HG03060 (cell line): ENCODE measurements at regions not wholly inside any gene's neighbourhood (a gene's known extent, or its start where the extent isn't known, plus 50 kb on each side); places are given as distances from the start of the nearest gene placed in this dataset.

Experiments
- ATAC-seq: cut with Tn5 transposase; IDR thresholded peaks from one replicate; pipeline ENCODE4 v1.9.1; 2021; ENCODE audit warnings: low read depth, moderate number of reproducible peaks; ENCODE audit not compliant: unreplicated experiment

DNA sequence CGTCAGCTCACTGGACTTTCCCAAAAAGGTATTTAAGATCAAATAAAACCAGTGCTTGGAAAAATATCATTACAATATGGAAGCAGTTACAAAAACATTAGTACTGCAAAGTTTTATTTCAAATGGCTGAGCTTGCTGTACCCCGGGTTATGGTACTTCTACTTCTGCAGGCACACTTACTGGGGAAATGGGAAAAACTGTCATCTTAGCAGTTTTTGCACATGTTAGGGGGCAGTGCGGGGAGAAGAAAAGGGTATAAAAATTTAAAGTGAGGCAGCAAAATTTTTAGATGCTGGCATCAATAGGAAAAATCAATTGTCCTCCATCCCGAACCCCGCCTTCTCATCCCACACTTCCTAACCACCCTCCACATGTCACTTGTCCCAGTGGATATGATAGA is 133.4 kb downstream of the ATG4C start:
- no peak for ATAC-seq

DNA sequence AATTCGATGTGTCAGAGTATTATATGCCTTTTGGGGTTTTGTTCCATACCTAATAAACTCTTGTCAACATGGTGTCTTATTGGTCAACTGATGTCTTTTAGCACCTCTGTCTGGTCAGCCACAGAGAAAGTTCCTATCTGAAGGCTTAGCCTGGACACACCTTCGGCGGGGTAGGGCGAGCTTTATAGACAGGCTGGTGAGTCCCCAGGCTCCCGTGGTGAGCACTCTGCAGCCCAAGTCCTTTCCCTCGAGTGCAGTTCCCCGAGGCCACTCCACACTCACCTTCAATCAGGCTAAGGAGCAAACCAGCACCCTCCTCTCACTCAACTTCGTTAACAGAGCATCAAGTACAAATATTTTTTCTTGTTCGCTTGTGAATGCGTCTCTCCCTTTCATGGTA is 133.9 kb downstream of the ATG4C start:
- ATAC-seq = no peak

DNA sequence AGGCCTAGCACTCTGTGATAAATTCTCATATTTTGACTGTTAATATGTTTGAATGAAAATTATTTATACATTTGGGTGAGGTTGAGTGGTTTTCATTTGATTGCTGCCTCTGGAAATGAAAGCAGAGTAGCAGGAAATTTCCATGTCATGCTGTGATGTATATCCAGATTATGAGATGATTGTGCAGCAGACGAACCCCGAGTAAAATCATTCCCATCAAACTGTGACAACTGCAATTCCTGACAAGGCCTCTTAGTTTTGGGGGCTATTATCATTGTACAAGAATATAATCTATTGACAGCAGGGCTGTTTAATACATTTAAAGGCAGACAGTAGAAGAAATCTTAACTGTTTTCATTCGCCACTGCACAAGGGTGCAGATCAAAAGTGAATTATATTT is 134.8 kb downstream of the ATG4C start:
- no peak for ATAC-seq

DNA sequence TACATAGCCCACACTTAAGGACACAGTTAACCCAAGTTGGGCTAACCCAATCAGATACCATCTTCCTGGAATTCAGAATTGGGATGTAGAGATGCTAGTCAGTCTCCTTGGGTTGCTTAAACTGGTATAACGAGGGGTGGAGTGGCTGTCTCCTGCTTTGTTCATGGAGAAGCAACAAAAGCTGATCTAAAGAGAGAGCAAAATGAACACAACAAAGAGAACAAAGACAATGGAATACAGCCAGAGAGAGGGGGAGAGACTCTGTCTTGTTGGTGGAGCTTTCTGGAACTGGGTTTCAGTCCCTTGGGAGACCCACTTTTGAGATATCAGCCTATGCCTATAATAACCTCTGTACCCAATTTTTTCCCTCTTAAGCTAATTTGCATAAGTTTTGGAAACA is 138.1 kb downstream of the ATG4C start:
- no peak for ATAC-seq

DNA sequence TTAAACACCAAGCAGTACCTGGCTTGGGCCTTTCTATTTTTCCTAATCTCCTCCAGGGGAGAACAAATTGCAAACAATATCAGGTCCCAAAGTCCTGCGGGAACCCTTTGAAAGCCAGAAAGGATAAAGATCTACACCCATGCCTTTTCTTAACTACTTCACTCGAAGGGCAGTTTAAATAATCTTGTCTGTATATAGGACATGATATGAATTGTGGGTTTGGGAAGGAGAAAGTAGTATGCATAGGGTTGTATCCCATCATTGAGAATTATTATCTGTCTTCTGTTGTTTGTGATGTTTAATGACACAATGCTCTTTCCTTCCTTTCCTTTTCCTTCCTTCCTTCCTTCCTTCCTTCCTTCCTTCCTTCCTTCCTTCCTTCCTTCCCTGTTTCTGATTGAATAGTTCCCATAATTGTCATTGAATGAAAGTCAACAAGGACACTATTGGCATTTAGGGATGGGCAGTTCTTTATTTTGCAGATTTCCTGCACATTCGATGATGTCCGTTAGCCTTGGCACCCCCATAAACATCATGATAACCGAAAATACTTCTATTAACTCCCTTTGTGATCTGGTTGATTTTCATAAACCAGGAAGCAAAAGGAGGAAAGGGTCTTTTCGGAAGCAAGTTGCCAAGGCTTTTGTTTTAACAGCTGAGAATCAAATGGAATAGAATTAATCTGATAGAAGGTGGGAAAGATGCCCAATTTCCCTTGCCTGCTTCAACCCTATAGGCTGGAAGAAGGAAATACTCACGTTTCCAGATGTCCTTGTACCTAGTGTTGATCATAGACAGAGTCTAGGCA is 141.3 kb downstream of the ATG4C start:
- no peak for ATAC-seq

DNA sequence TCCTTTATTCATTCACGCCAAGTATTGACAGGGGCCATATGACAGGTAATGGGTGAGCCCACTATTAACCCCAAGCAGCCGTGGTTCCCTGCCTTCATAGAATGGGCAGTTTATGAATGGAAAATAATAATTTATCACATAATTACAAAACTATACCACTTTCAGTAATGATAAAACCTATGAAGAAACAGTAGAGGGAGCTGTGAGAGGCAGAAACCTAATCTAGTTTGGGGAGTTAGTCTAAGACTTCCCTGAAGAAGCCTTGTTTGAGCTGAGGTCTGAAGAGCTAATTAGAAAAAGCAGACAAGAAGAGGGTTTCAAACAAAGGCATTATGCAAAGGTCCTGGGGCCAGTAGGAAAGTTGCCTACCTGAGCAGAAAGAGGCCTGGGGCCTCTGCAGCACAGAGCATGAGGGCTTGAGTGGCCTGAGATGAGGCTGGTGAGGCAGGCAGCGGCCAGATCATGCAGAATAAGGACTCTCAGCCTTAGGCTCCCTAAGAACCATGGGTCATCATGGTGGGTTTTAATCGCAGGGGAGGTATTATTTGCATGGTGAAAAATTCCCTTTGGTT is 142.8 kb downstream of the ATG4C start:
- no peak for ATAC-seq

DNA sequence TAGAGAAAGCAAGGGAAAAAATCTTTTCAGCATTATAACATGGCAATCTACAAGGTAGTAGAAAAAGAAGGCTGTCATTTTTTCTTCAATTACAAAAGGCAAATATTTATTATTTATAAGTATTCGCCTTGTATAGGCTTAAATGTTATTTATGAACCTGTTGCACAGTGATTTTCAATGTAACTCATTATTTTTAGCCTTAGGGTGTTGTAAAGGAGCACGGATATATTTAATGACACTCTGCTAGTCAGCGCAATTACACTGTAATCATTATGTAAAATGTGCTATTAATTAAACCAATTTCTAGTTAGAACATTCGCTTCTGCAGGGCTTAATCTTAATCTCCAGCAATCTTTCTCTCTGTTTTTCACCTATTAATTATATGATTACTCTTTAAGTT is 145.0 kb downstream of the ATG4C start:
- no peak for ATAC-seq

DNA sequence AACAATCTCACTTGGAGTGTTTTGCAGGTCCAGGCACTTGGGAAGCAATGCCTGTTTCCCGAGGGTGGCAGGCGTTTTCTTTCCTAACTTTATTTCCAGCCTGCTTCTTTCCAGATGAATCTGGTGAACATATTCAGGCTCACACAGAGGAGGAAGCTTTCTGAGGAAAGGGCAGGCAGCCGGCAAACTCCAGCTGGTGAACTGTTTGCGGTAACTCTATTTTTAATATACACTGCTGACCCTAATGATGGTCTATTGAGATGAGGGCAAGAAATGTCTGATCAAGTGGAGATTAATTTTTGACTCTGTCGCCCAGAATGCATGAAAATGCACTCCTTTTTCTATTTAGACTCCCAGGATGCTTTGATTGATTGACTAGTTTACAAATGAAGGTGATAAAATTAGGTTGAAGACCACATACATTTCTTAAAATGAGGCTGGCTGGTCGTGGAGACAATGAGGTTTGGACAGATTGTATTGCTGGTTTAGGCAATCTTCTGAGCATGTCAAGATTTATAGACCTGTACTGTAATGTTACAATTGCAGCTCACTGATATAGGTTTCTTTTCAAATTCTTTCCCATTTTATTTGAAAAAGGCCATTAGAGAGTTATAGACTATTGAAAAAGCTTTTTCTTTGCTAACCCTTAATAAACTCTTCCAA is 153.8 kb downstream of the ATG4C start:
- ATAC-seq = no peak

DNA sequence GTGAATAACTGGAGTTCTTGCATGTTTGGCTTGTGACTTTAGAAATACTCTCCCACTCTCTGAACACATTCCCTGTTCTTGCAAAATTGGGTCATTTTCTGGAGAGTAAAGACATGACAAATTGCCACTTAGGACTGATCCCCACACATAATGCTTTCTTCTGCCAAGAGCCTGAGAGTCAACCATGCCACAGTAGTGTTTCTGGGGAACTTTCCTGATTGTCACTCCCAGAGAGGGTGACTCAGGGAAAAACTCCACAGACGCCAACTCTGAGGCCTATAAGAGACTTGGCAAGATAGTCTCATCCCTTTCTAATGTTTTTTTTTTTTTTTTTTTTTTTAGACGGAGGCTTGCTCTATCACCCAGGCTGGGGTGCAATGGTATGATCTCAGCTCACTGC is 157.8 kb downstream of the ATG4C start:
- ATAC-seq = no peak

DNA sequence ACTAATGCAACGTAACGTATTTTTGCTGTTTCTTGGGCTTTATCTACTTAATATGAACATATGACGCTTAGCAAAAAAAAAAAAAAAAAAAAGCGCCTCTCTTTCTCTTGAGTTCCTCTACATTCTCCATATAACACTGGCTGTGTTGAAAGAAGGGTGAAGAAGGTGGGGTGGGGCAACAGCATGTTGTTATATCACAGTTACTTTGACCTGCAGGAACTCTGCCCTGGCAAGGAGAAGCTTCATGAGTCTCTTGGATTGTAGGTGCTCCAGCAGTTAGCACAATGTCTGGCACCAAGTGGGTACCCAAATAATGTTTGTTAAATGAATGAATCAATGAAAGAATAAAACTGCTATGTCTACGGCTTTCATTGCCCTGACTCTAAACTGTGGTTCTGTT is 162.6 kb downstream of the ATG4C start:
- ATAC-seq = no peak

DNA sequence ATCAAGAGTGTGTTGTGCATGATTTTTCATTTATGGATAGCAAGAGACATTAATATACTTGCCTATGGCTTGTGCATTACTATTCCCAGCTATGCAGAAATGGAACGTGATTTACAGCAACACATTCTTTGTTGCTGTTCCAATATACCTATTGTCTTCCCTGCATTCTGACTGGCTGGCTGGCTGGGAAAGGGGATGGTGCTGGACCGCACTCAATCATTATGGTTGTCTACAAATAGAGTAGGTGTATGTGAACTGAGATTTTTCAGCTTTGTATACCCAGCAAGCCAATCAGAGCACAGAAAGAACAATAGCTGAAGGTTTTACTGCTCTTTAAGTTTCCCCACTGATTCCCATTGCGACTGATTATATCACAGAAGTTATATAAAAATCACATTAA is 167.5 kb downstream of the ATG4C start:
- no peak for ATAC-seq

DNA sequence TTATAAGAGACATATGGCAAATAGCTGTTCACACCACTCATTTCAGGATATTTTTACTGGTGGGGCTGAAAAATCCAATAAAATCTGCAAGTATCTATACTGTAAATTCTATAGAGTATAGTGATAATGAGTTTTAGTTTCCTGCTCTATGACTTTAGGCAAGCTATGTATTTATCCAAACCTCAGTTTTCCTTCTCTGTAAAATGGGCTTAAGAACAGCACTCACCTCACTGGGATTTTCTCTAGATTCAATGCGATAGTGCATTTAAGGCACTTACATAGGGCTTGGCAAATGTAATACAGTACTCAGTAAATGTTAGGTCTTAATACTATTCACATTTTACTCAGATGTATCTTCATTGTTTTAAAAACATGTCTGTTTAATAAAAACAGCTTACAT is 168.7 kb downstream of the ATG4C start:
- no peak for ATAC-seq

DNA sequence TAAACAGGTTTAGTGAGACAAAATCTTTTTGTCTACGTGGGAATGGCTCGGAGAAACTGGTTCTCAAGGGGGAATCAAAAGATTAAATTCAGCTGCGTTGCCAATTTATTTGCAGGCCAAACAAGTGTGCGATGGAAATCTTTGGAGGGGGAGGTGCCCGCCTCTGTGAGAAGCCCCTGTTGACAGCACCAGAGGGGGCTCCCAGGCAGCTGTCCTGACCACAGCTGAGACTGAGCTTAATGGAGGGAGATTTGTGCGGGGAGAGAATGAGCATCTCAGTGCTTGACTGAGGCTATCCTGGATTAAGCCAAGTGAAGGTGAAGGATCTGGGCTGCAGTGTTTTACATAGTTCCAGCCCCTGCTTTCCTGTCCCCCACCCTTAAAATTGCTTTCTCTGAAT is 169.7 kb downstream of the ATG4C start:
- no peak for ATAC-seq

DNA sequence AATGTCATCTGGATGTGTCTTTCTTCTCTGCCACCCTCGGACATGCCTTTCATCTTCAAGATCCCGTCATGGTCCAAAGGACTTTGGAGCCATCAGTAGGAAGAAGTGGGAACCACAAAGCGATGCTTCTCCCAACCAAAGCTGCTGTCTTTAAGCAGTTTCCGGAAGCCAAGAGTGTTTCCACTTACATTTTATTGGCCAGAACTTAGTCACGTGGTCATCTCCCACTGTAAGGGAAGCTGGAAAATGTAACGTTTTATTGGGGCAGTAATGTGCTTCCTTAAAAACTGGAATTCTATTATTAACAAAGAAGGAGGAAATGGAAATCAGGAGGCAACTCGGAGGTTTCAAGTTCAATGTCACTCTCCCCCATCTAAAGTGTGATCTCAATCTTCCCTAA is 170.8 kb downstream of the ATG4C start:
- no peak for ATAC-seq

DNA sequence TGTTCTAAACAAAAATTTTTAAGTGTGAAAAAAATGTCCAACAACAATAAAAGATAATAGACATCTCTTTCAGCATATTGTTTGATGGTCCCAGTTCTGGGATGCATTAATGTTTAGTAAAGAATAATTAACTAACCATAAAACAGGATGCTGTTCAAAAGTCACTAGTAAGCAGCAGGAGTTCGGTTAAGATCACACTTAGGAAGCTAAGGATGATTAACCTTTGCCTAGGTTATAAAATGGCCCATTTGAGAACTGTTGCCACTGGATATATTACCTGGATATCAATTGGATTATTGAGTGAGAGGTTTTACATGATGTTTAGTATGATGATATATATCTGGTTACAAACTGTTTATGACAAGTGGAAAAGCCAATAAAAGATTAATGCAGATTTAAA is 171.7 kb downstream of the ATG4C start:
- no peak for ATAC-seq

DNA sequence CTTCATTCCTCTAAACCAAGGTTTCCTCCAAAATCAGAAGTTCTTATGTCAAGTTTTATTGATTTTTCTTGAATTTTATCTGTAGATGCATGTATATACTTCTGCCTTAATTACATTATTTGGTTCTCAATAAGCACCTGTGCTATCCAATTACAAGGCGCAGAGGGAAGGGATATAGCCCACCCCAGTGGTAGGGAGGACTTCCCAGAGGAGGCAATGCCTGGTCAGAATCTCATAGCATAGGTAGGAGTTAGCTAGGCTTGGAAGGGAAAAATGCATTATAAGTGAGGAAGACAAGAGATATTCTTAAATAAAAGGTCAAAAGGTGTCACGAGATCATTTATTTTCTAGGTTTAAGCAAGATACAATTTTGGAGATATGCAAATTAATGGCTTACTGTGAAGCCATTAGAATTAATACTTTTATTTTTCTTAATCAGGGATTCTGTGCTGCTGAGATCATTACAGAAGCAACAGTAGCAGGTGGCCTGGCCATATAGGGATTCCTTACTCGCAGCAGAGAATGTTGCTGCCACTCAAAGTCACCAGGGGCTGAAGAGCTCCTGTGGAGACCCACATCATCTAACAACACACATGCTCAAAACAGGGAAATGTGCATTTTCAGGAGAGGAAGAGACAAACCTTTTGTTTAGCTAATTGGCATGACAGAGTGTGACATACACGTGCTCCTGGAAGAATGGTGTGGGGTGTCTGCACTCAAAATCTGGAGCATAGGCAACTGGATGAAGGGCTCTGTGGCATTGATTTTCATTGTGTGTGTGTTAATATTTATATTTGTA is 178.3 kb downstream of the ATG4C start:
- no peak for ATAC-seq

DNA sequence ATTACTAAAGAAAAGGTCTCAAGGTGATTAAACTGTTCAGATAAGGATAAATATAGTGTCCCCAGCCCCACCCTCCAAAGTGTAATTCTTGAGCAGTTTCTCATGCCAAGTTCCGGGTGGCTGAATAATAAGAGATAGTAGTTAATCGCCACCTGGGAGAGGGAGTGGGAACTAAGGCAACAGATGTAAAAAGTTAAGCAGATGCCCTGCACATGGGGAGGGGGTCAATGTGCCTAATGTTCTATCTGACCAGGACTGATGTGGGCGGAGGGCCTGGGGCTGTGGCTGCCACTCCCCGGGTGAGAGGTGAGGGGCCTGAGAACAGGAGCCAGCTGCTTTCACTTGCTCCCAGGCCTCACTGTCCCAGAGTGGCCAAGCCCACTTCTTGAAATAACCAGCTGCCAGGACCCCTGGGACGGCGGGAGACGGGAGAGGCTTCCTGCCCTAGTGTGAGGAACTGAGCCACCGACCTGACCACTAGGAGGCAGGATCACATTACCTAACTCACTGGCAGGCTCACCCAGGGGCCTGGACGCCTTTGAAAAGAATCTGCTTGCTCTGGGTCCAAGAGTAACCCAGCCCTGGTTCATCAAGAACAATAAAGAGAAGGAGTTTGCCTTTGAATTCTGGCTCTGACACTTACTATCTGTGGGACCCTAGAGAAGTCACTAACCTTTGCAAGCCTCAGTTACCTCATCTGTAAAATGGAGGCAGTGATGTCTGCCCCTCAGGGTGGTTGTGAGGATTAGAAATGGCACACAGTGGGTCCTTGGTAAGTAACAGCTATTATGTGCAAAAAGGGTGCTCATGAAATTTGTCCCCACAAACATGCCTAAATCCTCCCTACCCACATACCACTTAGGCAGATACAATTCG is 179.2 kb downstream of the ATG4C start:
- ATAC-seq = no peak

DNA sequence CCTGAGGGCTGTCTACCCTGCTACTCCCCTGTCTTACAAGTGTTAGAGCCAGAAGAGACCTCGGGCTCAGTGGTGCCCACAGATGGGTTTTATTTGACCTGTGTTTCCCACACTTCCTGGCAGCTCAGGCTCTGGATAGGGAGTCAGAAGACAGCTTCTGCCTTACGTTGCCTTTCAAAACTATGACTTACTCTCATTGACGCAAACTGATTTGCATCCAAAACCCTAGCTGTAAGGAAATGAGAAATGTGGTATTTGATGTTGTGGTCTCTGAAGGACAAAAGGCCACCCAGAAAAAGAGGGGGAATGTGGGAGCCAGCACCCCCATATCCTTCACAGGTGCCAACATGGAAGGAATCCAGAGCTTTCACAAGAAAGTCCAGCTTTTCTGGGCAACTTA is 180.2 kb downstream of the ATG4C start:
- no peak for ATAC-seq

DNA sequence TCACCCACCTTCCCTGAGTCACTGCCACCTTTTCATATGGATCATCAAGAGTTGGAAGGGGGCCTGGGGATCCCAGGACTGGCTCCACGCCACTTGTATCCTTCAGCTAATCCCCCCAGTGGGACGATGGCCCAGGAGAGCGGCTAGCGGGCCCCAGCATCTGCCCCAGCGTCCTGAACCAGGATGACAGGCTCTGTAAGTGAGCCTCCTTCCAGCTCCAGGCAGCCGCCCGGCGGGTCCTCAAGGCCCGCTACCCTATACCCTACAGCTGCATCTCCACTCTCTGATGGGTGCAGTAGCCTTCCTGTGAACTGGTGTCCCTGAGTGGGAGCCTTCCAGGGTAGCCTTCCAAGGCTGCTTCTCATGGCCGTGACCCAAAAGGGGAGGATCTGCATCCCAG is 183.1 kb downstream of the ATG4C start:
- ATAC-seq = no peak

DNA sequence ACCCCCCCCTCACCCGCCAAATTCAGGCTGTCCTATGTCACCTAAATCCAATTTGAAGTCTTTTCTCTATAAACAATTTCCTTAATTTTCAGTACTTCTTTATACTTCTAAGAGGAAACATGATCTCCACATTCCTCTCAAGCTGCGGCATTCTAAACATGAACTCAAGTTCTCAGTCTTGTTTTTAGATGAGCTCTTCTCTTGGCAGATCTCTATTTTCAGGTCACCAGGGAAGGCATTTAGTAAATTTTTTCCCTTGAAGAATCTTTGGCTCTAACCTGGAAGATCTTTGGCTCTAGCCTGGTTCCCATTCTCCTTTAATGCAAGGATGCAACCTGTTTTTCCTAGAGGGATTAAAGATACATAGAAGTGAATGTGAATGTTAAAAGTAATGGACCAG is 193.4 kb downstream of the ATG4C start:
- no peak for ATAC-seq
